Activated T-cell treated with anti-CD3 and anti-CD28 coated beads, Interleukin-2, amount 50 U/mL, for 48 hours (primary cell): ENCODE measurements at regions not wholly inside any gene's neighbourhood (a gene's known extent, or its start where the extent isn't known, plus 50 kb on each side); places are given as distances from the start of the nearest gene placed in this dataset.

ENCODE experiments used
- DNase-seq, 2 experiments: peaks; one replicate each; pipeline ENCODE4 v3.0.0-alpha.2; 2020

- DNase-seq = no peak
These were observed 62.4 kb upstream of the TIAM1 start for GRCh38 chr21:31406510-31406909.

DNA sequence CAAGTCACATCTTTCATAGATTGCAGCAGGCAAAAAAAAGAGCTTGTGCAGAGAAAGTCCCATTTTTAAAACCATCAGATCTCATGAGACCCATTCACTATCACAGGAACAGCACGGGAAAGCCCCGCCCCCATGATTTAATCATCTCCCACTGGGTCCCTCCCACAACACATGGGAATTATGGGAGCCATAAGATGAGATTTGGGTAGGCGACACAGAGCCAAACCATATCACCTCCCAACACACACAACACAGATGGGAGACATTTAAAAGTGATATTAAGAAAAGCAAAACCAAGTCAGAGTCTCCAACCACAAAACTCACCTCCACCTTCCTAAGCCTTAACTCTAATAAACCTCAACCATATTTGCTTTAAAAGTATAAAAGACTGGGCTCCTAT is 61.5 kb upstream of the TIAM1 start:
- no peak for DNase-seq

DNA sequence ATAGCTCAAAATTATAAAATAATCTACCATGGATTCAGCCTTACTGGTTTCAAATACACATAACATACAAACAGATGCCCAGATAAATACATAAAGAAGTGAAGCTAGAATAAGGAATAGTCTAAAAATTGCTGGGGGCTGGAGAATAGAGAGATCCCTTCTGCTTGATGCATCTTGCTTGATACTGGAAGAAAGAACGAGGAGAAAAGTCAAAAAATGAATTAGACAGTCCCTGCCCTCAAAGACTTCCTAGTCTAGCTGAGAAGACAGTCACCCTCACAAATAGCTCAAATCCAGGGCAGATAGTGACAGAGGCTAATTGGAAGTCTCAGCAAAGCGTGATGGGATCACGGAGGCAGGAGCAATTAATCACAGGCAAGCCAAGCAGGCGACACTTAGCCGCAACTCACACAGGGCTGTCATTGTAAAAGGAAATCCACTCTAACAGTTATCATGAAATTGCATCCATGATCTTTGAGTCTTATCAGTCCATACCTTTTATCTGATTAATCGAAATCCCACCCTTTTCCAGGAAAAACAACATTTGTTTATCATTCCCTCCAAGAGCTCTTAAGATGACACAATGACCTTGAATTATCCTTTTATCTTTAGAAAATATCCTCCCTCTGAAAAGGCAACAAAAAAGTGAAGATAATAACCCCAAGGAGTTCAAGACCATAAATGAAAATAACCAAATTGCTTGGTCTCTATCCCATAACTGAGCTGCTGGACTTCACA is 59.7 kb upstream of the TIAM1 start:
- DNase-seq = no peak

DNA sequence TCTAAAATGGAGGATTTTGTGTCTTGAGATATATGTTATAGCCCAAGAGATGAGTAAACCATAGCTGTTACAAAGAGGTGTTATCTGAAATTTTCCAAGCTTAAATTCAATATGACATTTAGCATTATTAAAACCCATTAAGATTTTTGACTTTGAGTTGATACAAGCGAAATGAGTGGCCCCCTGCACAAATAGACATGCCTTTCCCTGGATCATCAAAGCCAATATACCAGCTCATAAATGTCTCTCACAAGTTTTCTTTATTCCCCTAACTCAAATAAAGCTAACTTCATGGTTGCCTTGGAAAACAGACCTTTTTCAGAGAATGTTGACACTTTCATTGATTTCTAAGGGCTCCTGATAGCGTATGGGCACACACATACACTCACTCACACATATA is 55.5 kb upstream of the TIAM1 start:
- DNase-seq = no peak

DNA sequence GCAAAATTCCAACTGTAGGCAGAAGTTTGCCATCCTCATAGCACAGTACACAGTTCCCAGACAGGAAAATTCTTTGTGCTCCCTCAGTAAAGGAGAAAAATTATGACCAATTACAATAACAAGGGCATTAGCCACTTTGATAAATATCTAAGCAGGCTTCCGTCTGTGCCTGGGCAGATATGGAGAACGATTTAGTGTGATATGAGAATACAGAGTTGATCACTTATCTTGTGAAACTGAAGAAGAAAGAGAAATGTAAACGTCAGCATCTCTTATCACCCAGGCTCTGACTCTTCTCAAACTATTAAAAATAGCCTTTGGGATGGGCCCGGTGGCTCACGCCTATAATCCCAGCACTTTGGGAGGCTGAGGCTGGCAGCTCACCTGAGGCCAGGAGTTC is 54.5 kb upstream of the TIAM1 start:
- DNase-seq = no peak

GRCh38 chr21:31397939-31398338 is 53.9 kb upstream of the TIAM1 start:
- DNase-seq = no peak

GRCh38 chr21:31397515-31397926 is 53.5 kb upstream of the TIAM1 start:
- no peak for DNase-seq

- no peak for DNase-seq
These were observed 53.0 kb upstream of the TIAM1 start for GRCh38 chr21:31397030-31397429.

DNA sequence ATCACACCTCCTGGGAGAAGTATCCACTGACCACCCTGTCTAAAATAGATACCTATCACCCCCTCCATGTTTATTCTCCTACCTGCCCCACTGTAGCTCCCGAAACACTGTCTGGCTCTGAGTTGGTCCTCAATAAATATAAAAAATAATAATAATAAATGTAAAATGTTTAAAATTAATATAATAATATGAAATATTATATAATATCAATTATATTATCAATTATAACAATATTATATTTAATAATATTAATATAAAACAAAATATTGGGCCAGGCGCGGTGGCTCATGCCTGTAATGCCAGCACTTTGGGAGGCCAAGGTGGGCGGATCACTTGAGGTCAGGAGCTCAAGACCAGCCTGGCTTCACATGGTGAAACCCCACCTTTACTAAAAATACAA is 52.3 kb upstream of the TIAM1 start:
- DNase-seq = no peak

- no peak for DNase-seq
These were observed 51.7 kb upstream of the TIAM1 start for GRCh38 chr21:31395791-31396190.

DNA sequence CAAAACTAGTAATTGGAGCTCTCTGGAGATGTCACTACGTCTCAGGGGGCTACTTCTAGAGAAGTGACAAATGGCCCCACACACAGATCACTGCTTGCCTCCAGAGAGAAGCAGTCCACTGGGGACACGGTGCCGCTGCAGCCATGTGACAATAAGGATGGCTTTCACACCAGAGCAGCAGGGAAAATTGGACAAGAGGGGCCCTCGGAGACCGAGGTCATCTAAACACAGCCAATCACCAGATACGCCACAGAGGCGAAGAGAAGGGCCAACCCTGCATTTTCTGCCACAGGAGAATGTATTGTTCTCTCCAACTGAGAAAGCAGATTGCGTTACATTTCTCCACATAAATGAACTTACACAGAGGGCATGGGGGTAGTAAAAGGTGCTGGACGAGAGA is 51.2 kb upstream of the TIAM1 start:
- DNase-seq = no peak

GRCh38 chr21:31394309-31394708 is 50.2 kb upstream of the TIAM1 start:
- no peak for DNase-seq
